ENCODE measurements at regions not wholly inside any gene's neighbourhood (a gene's known extent, or its start where the extent isn't known, plus 50 kb on each side); places are given as distances from the start of the nearest gene placed in this dataset.

- intact Hi-C loops (cut with micrococcal nuclease; ENCODE audit: unreplicated experiment) = loop anchor here (10.0 kb wide), 1 partner anchor 55 kb away; no protein-coding TSS in a partner anchor
- H3K4me3 ChIP-seq (ENCODE audit: low read depth, low read length, poor library complexity, severe bottlenecking) = no peak overlapping the region
- no TSS peak for BruUV-seq (replicated peaks)
- H3K27ac ChIP-seq (ENCODE audit: low read depth, low read length, poor library complexity, severe bottlenecking) = no peak overlapping the region
- CTCF ChIA-PET = no interaction called here
- H3K9me3 ChIP-seq (ENCODE audit: low read depth, low read length, poor library complexity, severe bottlenecking) = no peaks in the 10 kb centered on the region
- no peaks in the 10 kb centered on the region for H3K4me1 ChIP-seq (ENCODE audit: insufficient read depth, low read length, poor library complexity, severe bottlenecking)
- no peak for TF ChIP-seq EZH2 (IDR thresholded peaks at IDR 0.05; ENCODE audit: borderline replicate concordance, low read depth, low read length, poor library complexity, severe bottlenecking)
- TF ChIP-seq CTCF (conservative IDR thresholded peaks at IDR 0.05; ENCODE audit: low read depth, low read length) = no peak
- H3K27me3 ChIP-seq (replicated peaks; ENCODE audit: insufficient read depth, low read depth, low read length, poor library complexity) = no peaks in the 10 kb centered on the region
- POLR2A ChIA-PET (ENCODE audit: low non-redundant PET) = no interaction called here
- no peaks in the 10 kb centered on the region for H3K36me3 ChIP-seq (ENCODE audit: insufficient read depth, low read length, poor library complexity, severe bottlenecking)
- DNase-seq (ENCODE audit: low spot score) = no peak
Observed at GRCh38 chr7:88669913-88670312, 89.6 kb upstream of the ZNF804B start.

GRCh38 chr7:88668591-88668990 lies 90.9 kb upstream of the ZNF804B start:
- H3K9me3 ChIP-seq (ENCODE audit: low read depth, low read length, poor library complexity, severe bottlenecking) = no peaks in the 10 kb centered on the region
- no peaks in the 10 kb centered on the region for H3K36me3 ChIP-seq (ENCODE audit: insufficient read depth, low read length, poor library complexity, severe bottlenecking)
- BruUV-seq (replicated peaks) = no TSS peak
- no peak overlapping the region for H3K27ac ChIP-seq (ENCODE audit: low read depth, low read length, poor library complexity, severe bottlenecking)
- CTCF ChIA-PET = no interaction called here
- intact Hi-C loops (cut with micrococcal nuclease; ENCODE audit: unreplicated experiment) = no loop called here
- DNase-seq (ENCODE audit: low spot score) = no peak
- H3K4me3 ChIP-seq (ENCODE audit: low read depth, low read length, poor library complexity, severe bottlenecking) = no peak overlapping the region
- no peak for TF ChIP-seq EZH2 (IDR thresholded peaks at IDR 0.05; ENCODE audit: borderline replicate concordance, low read depth, low read length, poor library complexity, severe bottlenecking)
- no peak for TF ChIP-seq CTCF (conservative IDR thresholded peaks at IDR 0.05; ENCODE audit: low read depth, low read length)
- POLR2A ChIA-PET (ENCODE audit: low non-redundant PET) = no interaction called here
- H3K4me1 ChIP-seq (ENCODE audit: insufficient read depth, low read length, poor library complexity, severe bottlenecking) = no peaks in the 10 kb centered on the region
- no peaks in the 10 kb centered on the region for H3K27me3 ChIP-seq (replicated peaks; ENCODE audit: insufficient read depth, low read depth, low read length, poor library complexity)

GRCh38 chr7:88666626-88667025 lies 92.9 kb upstream of the ZNF804B start:
- Histone ChIP-seq H3K4me1 (ENCODE audit: insufficient read depth, low read length, poor library complexity, severe bottlenecking) (no peaks in the 10 kb centered on the region), H3K4me3 (ENCODE audit: low read depth, low read length, poor library complexity, severe bottlenecking) (no peak overlapping the region), H3K9me3 (ENCODE audit: low read depth, low read length, poor library complexity, severe bottlenecking) (no peaks in the 10 kb centered on the region), H3K27ac (ENCODE audit: low read depth, low read length, poor library complexity, severe bottlenecking) (no peak overlapping the region), H3K27me3 (replicated peaks; ENCODE audit: insufficient read depth, low read depth, low read length, poor library complexity) (no peaks in the 10 kb centered on the region), H3K36me3 (ENCODE audit: insufficient read depth, low read length, poor library complexity, severe bottlenecking) (no peaks in the 10 kb centered on the region)
- intact Hi-C loops (cut with micrococcal nuclease; ENCODE audit: unreplicated experiment) = no loop called here
- POLR2A ChIA-PET (ENCODE audit: low non-redundant PET) = no interaction called here
- DNase-seq (ENCODE audit: low spot score) = no peak
- no TSS peak for BruUV-seq (replicated peaks)
- TF ChIP-seq EZH2 (IDR thresholded peaks at IDR 0.05; ENCODE audit: borderline replicate concordance, low read depth, low read length, poor library complexity, severe bottlenecking) (no peak), CTCF (conservative IDR thresholded peaks at IDR 0.05; ENCODE audit: low read depth, low read length) (no peak)
- CTCF ChIA-PET = no interaction called here

Data from A673 (cell line).